Activated CD8-positive, alpha-beta T cell treated with anti-CD3 and anti-CD28 coated beads, Interleukin-2, amount 10 ng/mL, durations not matched to agents 7 days and 5 days (primary cell): ENCODE measurements at regions not wholly inside any gene's neighbourhood (a gene's known extent, or its start where the extent isn't known, plus 50 kb on each side); places are given as distances from the start of the nearest gene placed in this dataset.

ENCODE experiments used
- ATAC-seq: fragments of 150-1000 bp; cut with Tn5 transposase; one replicate; pipeline ENCODE4 v1.10.0; 2021; ENCODE audit warnings: moderate library complexity
- CTCF ChIA-PET: fragments of 350-600 bp; sonication (Branson Sonifier 250); formaldehyde crosslinking; loops from one replicate; lab custom pipeline; 2021; ENCODE audit warnings: antibody characterized with exemption; lab: Charles Lee
- POLR2A ChIA-PET: fragments of 350-600 bp; sonication (Branson Sonifier 250); formaldehyde crosslinking; loops from one replicate; lab custom pipeline; 2021; ENCODE audit warnings: antibody characterized with exemption; lab: Charles Lee
- DNase-seq: peaks from one replicate; pipeline ENCODE4 v3.0.0-alpha.2; 2020
- H3K27ac Mint-ChIP-seq: one replicate; pipeline ENCODE4 v1.8.0; 2021; ENCODE audit warnings: mild to moderate bottlenecking, mixed read lengths
- H3K27me3 Mint-ChIP-seq: one replicate; pipeline ENCODE4 v1.8.0; 2021; ENCODE audit warnings: low read depth, mixed read lengths
- H3K36me3 Mint-ChIP-seq: one replicate; pipeline ENCODE4 v1.8.0; 2021; ENCODE audit warnings: low read depth, mixed read lengths
- H3K4me1 Mint-ChIP-seq: one replicate; pipeline ENCODE4 v1.8.0; 2021; ENCODE audit warnings: low read depth, mixed read lengths
- H3K4me3 Mint-ChIP-seq: one replicate; pipeline ENCODE4 v1.8.0; 2021; ENCODE audit warnings: mild to moderate bottlenecking, mixed read lengths
- H3K9me3 Mint-ChIP-seq: one replicate; pipeline ENCODE4 v1.8.0; 2022; ENCODE audit warnings: mixed read lengths; ENCODE audit not compliant: insufficient read depth

DNA sequence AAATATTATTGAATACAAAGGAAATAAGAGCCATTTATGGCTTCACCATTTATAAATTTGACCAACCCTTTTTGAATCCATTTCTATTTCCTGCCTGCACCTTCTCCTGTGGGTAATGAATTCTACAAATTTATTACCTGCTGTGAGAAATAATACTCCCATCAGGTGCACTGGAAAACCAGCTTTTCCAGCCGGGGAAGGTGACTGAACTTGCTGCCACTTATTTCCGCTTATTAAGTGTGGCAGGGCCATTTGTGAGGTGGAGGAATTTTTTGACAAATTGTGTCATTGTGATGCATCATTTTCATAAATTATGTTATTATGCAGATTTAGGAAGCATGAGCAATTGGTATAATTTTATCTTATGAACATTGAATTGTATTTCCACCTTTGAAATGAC, 151.1 kb downstream of the SQOR start:
- CTCF ChIA-PET: no interaction called here
- H3K4me3 Mint-ChIP-seq: no peak overlapping the region
- POLR2A ChIA-PET: no interaction called here
- no peaks in the 10 kb centered on the region for H3K9me3 Mint-ChIP-seq
- H3K27ac Mint-ChIP-seq: no peak overlapping the region
- no peaks in the 10 kb centered on the region for H3K4me1 Mint-ChIP-seq
- H3K27me3 Mint-ChIP-seq: peaks cover 6% of the 10 kb centered on the region
- ATAC-seq (no peak), DNase-seq (no peak)
- H3K36me3 Mint-ChIP-seq: no peaks in the 10 kb centered on the region

DNA sequence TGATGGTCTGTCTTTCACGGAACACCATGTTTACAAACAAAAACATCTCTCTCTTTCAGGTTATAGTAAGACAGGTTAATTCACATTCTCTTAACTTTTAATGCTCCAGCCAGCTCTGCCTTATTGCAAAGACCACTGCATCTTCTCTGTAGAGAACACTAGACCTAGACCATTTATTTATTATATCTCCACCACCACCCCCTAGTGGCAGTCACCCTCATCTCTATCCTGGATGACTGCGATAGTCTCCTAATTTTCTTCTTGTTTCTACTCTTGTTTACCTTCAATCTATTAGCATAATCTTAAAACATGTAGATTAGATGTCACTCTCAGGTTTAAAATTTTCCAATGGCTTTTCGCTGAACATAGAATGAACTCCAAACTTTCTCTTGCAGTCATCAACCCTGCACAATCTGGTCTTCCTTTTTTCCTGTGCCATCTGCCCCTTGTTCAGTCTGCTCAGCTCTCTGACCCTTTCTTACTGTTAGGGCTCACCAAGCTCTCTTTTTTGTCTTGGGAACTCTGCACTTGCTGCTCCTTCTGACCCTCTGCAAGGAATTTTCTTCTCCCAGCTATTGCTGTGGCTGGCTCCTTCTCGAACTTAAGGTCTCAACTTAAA, 155.6 kb downstream of the SQOR start:
- Mint-ChIP-seq H3K27ac (no peak overlapping the region), H3K36me3 (no peaks in the 10 kb centered on the region), H3K4me3 (no peak overlapping the region), H3K9me3 (no peaks in the 10 kb centered on the region), H3K27me3 (peaks cover 15% of the 10 kb centered on the region), H3K4me1 (no peaks in the 10 kb centered on the region)
- DNase-seq (peak; percentile 36), ATAC-seq (no peak)
- ChIA-PET CTCF (interaction anchor here (0.9 to 2.5 kb wide), 5 partner anchors 13 to 85 kb away, joined by 3 to 13 read pairs (median 4); no protein-coding TSS in a partner anchor), POLR2A (no interaction called here)

DNA sequence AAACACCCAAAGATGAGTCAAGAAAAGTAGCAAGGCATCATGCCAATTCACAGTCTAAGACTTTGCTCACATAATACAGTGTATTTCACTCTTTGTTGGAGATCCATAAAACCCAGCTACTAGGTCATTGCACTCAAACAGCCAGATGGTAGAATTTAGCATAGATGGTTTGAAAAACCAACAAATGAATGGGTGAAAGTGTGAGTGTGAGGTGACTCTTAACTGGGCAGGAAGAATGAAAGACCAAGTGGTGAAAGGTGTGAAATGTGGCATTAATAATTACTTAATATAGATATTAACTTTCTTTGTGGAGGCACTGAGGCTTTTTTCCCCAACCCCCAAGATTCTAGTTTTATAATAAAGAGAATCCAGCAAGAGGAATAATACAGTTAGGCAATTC, 159.5 kb downstream of the SQOR start:
- ChIA-PET CTCF (interaction anchor here (1.8 to 3.5 kb wide), 2 partner anchors 10 to 89 kb away, joined by 5 to 18 read pairs; no protein-coding TSS in a partner anchor), POLR2A (no interaction called here)
- DNase-seq: no peak
- Mint-ChIP-seq H3K27me3 (peaks cover 13% of the 10 kb centered on the region), H3K4me1 (no peaks in the 10 kb centered on the region), H3K36me3 (no peaks in the 10 kb centered on the region), H3K9me3 (no peaks in the 10 kb centered on the region), H3K4me3 (no peak overlapping the region), H3K27ac (no peak overlapping the region)
- ATAC-seq: no peak

DNA sequence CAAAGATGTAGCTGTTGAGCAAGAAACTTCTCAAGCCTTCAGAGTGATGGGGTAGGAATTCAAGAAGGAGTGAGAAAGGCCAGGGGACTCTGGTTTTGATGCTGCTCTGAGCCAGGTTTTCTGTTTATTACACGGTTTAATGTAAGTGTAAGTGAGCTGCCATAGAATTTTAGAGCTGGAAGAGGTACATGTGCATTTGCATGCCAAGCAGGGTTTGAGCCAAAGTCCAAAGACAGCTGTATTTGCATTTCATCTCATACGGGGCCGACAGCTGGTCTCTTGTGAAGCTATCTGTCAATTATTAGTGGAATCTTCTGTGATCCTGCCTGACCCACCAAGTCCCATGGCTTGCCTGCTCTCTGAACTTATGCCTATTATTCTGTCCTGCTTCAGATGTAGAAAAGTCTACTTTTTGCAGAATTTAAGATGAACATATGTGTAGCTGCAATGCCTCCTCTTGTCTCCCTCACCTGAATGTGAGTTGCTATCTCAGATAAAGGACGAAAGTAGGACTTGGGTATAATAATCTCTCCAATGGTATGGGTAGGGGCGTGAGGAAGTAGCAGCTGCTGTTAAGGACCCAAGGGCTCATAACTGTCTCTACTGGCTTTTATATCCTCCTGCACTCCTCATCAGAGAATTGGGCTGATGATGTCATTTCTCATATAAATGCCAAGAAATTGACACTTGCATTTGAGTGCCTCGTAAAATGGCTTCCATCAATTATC, 160.0 kb downstream of the SQOR start:
- no peaks in the 10 kb centered on the region for H3K36me3 Mint-ChIP-seq
- ATAC-seq: no peak
- DNase-seq: no peak
- CTCF ChIA-PET: interaction anchor here (0.8 to 3.5 kb wide), 7 partner anchors 9 to 433 kb away, joined by 3 to 18 read pairs (median 4); no protein-coding TSS in a partner anchor
- H3K27me3 Mint-ChIP-seq: peaks cover 13% of the 10 kb centered on the region
- H3K9me3 Mint-ChIP-seq: no peaks in the 10 kb centered on the region
- POLR2A ChIA-PET: no interaction called here
- H3K4me3 Mint-ChIP-seq: no peak overlapping the region
- H3K4me1 Mint-ChIP-seq: no peaks in the 10 kb centered on the region
- no peak overlapping the region for H3K27ac Mint-ChIP-seq

DNA sequence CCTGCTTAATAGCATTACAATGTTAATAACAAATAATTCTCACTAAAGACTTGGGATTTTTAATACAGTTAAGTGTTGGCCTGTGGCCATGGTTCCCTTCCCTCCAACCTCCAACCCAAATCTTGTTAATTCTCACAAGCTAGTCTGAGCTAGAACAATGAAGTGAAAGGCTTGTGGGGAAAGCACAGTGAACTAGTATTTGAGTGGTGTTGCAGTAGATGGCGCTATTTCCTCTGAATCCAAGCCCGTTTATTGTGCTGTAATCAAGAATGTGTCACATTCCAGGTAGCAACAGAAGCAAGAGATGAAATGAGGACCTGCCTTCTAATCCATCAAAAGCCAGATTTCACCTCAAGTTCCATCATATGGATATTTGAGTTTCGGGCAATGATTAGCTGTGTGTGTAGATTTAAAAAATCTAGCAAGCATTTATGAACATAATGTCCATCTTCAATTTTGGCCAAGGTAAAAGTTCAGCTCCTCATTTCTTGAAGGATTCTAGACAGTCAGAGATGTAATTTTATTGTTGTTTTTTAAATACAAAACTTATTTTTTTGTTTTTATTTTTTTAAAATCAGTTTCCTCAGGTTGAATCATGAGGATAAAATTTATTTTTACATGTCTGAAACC, 160.7 kb downstream of the SQOR start:
- Mint-ChIP-seq H3K27me3 (peaks cover 13% of the 10 kb centered on the region), H3K4me3 (no peak overlapping the region), H3K27ac (no peak overlapping the region), H3K9me3 (no peaks in the 10 kb centered on the region), H3K36me3 (no peaks in the 10 kb centered on the region), H3K4me1 (no peaks in the 10 kb centered on the region)
- DNase-seq (peak; percentile 29), ATAC-seq (no peak)
- CTCF ChIA-PET: interaction anchor here (0.8 to 3.5 kb wide), 8 partner anchors 9 to 432 kb away, joined by 3 to 18 read pairs (median 4); no protein-coding TSS in a partner anchor
- POLR2A ChIA-PET: no interaction called here

DNA sequence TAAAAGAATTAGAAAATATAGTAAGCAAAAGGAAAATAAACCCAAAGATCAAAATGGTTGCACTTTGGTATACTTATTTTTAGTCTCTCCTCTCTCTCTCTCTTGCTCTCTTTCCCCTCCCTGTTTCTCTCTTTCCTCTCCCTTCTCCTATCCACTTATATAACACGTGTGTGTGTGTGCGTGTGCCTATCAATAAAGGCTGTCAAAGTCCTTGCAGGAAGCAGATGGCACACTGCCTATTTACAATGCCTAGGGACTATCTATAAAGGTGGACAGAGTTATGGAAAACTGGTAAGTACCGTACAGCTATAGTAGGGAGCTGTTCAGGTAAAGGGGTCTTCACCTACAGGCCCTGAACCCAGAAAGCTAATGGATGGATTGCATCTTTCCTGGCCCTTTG, 161.6 kb downstream of the SQOR start:
- CTCF ChIA-PET: interaction anchor here (1.0 to 3.5 kb wide), 3 partner anchors 16 to 91 kb away, joined by 3 to 18 read pairs (median 4); no protein-coding TSS in a partner anchor

DNA sequence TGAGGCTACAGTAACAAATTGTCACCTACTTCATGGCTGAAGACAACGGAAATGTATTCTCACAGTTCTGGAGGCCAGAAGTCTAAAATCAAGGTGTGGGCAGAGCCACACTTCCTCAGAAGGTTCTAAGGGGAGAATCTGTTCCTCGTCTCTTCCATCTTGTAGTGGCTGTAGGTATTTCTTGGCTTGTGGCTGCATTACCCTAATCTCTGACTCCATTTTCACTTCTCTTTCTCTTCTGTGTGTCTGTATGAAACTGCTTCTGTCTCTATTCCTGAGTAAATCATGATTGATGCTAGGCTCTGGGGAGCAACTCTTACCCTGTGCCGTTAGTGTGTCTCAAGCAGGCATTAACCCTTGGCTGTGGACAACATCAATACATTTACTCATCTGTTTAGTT, 164.7 kb downstream of the SQOR start:
- Mint-ChIP-seq H3K4me3 (no peak overlapping the region), H3K4me1 (no peaks in the 10 kb centered on the region), H3K9me3 (no peaks in the 10 kb centered on the region), H3K36me3 (no peaks in the 10 kb centered on the region), H3K27ac (no peak overlapping the region), H3K27me3 (peaks cover 2% of the 10 kb centered on the region)
- no peak for ATAC-seq
- ChIA-PET POLR2A (no interaction called here), CTCF (no interaction called here)
- no peak for DNase-seq

More for the DNA sequence above, 161.6 kb downstream of the SQOR start:
- H3K36me3 Mint-ChIP-seq: no peaks in the 10 kb centered on the region
- H3K27me3 Mint-ChIP-seq: peaks cover 13% of the 10 kb centered on the region
- POLR2A ChIA-PET: no interaction called here
- ATAC-seq (no peak), DNase-seq (no peak)
- no peaks in the 10 kb centered on the region for H3K4me1 Mint-ChIP-seq
- H3K9me3 Mint-ChIP-seq: no peaks in the 10 kb centered on the region
- H3K27ac Mint-ChIP-seq: no peak overlapping the region
- H3K4me3 Mint-ChIP-seq: no peak overlapping the region

DNA sequence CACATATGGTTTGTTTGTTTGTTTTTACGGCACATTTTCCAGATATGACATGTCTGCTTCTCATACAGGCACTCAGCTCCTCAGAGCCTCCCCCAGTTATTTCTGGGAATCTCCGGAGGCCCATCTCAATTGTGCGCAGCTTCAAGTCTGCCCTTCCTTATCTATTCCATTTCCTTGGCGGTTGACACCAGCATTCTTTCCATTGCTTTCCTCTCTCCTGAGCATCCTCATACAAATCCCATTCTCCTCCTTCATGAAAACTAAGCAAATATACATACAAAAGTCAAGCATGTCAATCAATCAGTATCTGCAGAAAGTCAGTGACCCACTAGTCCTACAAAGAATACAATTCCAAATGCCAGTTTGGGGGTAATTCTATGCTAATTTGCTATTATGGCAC, 166.7 kb downstream of the SQOR start:
- no peak overlapping the region for H3K27ac Mint-ChIP-seq
- H3K36me3 Mint-ChIP-seq: no peaks in the 10 kb centered on the region
- ATAC-seq (no peak), DNase-seq (no peak)
- H3K4me1 Mint-ChIP-seq: no peaks in the 10 kb centered on the region
- POLR2A ChIA-PET: no interaction called here
- CTCF ChIA-PET: interaction anchor here (1.4 to 3.4 kb wide), 3 partner anchors 11 to 96 kb away, joined by 3 to 11 read pairs (median 5); no protein-coding TSS in a partner anchor
- peaks cover 2% of the 10 kb centered on the region for H3K27me3 Mint-ChIP-seq
- H3K9me3 Mint-ChIP-seq: no peaks in the 10 kb centered on the region
- no peak overlapping the region for H3K4me3 Mint-ChIP-seq

DNA sequence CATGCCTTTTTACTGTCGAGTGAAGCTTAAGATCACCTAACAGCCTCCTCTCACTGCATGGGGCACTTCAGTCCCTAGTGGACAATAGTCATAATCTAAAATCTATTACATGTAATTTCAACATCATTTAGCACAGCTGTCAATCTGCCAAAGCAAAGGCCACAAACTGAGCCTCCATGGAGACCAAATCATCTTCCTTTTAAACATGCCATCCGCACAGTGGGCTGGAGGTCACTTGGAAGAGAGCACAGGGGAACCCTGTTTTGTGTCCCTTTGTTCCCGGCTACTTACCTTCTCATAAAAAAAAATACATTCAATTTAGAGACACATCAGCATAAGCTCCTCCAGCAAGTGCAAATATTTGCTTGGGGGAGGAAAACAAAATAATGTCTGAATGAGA, 167.3 kb downstream of the SQOR start:
- Mint-ChIP-seq H3K27ac (no peak overlapping the region), H3K9me3 (no peaks in the 10 kb centered on the region), H3K27me3 (peaks cover 2% of the 10 kb centered on the region), H3K36me3 (no peaks in the 10 kb centered on the region), H3K4me3 (no peak overlapping the region), H3K4me1 (no peaks in the 10 kb centered on the region)
- DNase-seq (no peak), ATAC-seq (no peak)
- ChIA-PET POLR2A (no interaction called here), CTCF (interaction anchor here (1.4 to 3.4 kb wide), 3 partner anchors 11 to 97 kb away, joined by 3 to 11 read pairs (median 5); no protein-coding TSS in a partner anchor)

DNA sequence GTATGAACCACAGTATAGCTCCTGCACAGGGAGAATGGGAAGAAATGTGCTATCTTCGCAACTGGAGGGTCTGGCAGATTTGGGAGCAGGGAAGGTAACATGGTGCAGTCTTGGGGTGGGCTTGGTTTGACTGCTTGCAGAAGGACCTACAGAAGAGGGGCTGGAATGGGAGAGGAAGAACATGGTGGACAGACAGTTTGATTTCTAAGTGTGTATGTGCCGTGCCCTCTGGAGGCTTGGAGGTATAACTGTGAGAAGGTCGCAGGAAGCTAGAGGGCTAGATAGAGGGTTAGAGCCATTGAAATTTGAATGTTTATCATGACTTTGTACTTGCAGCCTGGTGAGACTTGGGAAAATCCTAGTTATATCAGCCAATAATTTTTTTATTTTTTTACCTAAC, 169.2 kb downstream of the SQOR start:
- H3K4me3 Mint-ChIP-seq: no peak overlapping the region
- CTCF ChIA-PET: interaction anchor here (1.6 to 3.4 kb wide), 2 partner anchors 9 to 13 kb away, joined by 5 to 11 read pairs; no protein-coding TSS in a partner anchor
- no peak overlapping the region for H3K27ac Mint-ChIP-seq
- POLR2A ChIA-PET: no interaction called here
- DNase-seq (no peak), ATAC-seq (no peak)
- no peaks in the 10 kb centered on the region for H3K36me3 Mint-ChIP-seq
- no peaks in the 10 kb centered on the region for H3K4me1 Mint-ChIP-seq
- no peaks in the 10 kb centered on the region for H3K9me3 Mint-ChIP-seq
- H3K27me3 Mint-ChIP-seq: peaks cover 2% of the 10 kb centered on the region

DNA sequence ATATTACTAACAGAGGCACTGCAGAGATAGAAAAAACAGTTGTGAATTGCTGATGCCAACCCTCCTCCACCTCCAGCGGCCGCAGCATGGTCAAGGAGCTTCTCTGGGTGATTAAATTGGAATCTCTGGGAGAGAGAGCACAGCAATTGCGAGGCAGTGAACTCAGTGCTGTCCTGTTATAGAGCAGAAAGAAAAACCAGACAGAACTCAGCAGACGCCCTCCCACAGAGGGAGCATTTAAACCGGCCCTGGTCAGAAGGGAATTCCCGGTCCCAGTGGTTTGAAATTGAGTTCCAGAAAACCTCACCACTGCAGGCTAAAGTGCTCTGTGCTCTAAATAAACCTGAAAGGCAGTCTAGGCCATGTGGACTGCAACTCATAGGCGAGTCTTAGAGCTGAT, 175.4 kb downstream of the SQOR start:
- CTCF ChIA-PET: no interaction called here
- Mint-ChIP-seq H3K4me3 (no peak overlapping the region), H3K27ac (no peak overlapping the region), H3K4me1 (no peaks in the 10 kb centered on the region), H3K9me3 (no peaks in the 10 kb centered on the region), H3K27me3 (no peaks in the 10 kb centered on the region), H3K36me3 (no peaks in the 10 kb centered on the region)
- POLR2A ChIA-PET: no interaction called here
- ATAC-seq (no peak), DNase-seq (no peak)

DNA sequence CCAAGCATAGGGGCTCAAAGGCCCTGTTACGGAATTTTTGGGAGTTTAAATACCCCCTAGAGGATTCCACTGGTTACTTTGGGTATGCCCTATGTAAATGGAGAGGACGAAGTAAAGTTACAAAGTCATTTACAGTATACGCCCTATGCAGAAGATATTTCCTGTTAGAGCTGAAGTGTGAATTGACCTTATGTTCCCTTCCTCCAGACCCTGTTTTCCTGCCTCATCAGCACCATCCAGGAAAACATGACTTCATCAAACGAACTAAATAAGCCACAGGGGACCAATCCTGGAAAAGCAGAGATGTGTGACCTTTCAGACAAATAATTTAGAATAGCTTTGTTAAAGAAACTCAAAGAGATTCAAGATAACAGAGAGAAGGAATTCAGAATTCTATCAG, 177.4 kb downstream of the SQOR start:
- Mint-ChIP-seq H3K27me3 (no peaks in the 10 kb centered on the region), H3K36me3 (no peaks in the 10 kb centered on the region)

More for the DNA sequence above, 177.4 kb downstream of the SQOR start:
- DNase-seq (no peak), ATAC-seq (no peak)
- Mint-ChIP-seq H3K4me1 (no peaks in the 10 kb centered on the region), H3K27ac (no peak overlapping the region), H3K9me3 (no peaks in the 10 kb centered on the region), H3K4me3 (no peak overlapping the region)
- CTCF ChIA-PET: interaction anchor here (1.3 kb wide), 1 partner anchor 10 kb away, joined by 3 read pairs; no protein-coding TSS in a partner anchor
- POLR2A ChIA-PET: no interaction called here
